K562 (cell line): ENCODE measurements at regions not wholly inside any gene's neighbourhood (a gene's known extent, or its start where the extent isn't known, plus 50 kb on each side); places are given as distances from the start of the nearest gene placed in this dataset.

Experiments used
- ATAC-seq: fragments of 200-7000 bp; cut with Tn5 transposase; 3 replicates; pipeline ENCODE4 v1.9.1; 2020; ENCODE audit warnings: moderate library complexity
- BruUV-seq: library from RNA; stranded (reverse); fragments of 400-500 nt; replicated peaks from 2 replicates; lab custom pipeline; 2021; lab: Mats Ljungman, UMichigan
- CTCF ChIA-PET: fragments of 300-600 bp; formaldehyde crosslinking; extraction: SDS; loops from one replicate; lab custom pipeline; 2021; ENCODE audit warnings: low intra/inter-chr PET ratio; lab: Yijun Ruan, JAX
- POLR2A ChIA-PET: fragments of 300-600, 350-650 bp; sonication (Branson Sonifier 250); formaldehyde crosslinking; extraction: SDS; loops from one replicate; lab custom pipeline; 2021; ENCODE audit warnings: antibody characterized with exemption, inconsistent platforms; lab: Yijun Ruan, JAX
- DNase-seq, 4 experiments: peaks; one replicate each; pipeline versions ENCODE4 v3.0.0 to v3.0.0-alpha.2; 2011 to 2018; ENCODE audit warnings: low spot score in 3 of 4, mixed read lengths in 3 of 4; ENCODE audit errors: extremely low read depth in 1 of 4
- FAIRE-seq: peaks from 2 replicates; lab custom pipeline; 2011; peaks lifted over from hg19 to GRCh38; lab: Jason Lieb, UNC
- H2AFZ ChIP-seq: 2 replicates; pipeline ENCODE4 v1.6.0; 2011; ENCODE audit warnings: low read depth, low read length, control low read depth, inconsistent platforms
- H3K27ac ChIP-seq: fragments of 200-600 bp; 3 replicates; pipeline ENCODE4 v1.8.0; 2011; ENCODE audit warnings: low read depth, mild to moderate bottlenecking, control low read depth, inconsistent platforms, low read length, moderate library complexity, mixed read lengths; ENCODE audit errors: extremely low read depth
- H3K27me3 ChIP-seq, 2 experiments: fragments of 300-600 bp in 1 of 2; 2 replicates in 1 of 2; 3 replicates in 1 of 2; pipeline versions ENCODE4 v1.6.0 to v1.8.0; 2011; ENCODE audit warnings: inconsistent platforms in 2 of 2, low read length in 2 of 2, mild to moderate bottlenecking in 1 of 2, mixed read lengths in 1 of 2, moderate library complexity in 1 of 2; ENCODE audit not compliant: control insufficient read depth in 2 of 2, insufficient read depth in 2 of 2
- H3K36me3 ChIP-seq: fragments of 300-600 bp; 3 replicates; pipeline ENCODE4 v1.8.0; 2011; ENCODE audit warnings: mild to moderate bottlenecking, low read length, inconsistent platforms; ENCODE audit not compliant: control insufficient read depth, insufficient read depth
- H3K4me1 ChIP-seq, 2 experiments: fragments of 200-600 bp in 1 of 2; replicated peaks in 1 of 2; 2 replicates in 1 of 2; 3 replicates in 1 of 2; pipeline versions ENCODE4 v1.5.1 to v1.8.0; 2011; ENCODE audit warnings: inconsistent platforms in 2 of 2, low read length in 2 of 2, mild to moderate bottlenecking in 1 of 2, mixed read lengths in 1 of 2, moderate library complexity in 1 of 2; ENCODE audit not compliant: control insufficient read depth in 2 of 2, insufficient read depth in 2 of 2
- H3K4me2 ChIP-seq: 2 replicates; pipeline ENCODE4 v1.6.1; 2011; ENCODE audit warnings: low read length, control low read depth, inconsistent platforms, mixed read lengths; ENCODE audit not compliant: insufficient read depth
- H3K4me3 ChIP-seq: fragments of 200-600 bp; sonication (generic), shearing (Covaris generic); 2 replicates; pipeline ENCODE4 v1.5.1; 2016; ENCODE audit warnings: control low read depth, inconsistent platforms
- H3K79me2 ChIP-seq: fragments of 200-600 bp; 3 replicates; pipeline ENCODE4 v1.8.0; 2011; ENCODE audit warnings: low read length, inconsistent platforms; ENCODE audit not compliant: control insufficient read depth, insufficient read depth
- H3K9ac ChIP-seq, 2 experiments: 2 replicates each; pipeline versions ENCODE4 v1.6.0 to v1.6.1; 2011; ENCODE audit warnings: low read depth in 2 of 2, low read length in 2 of 2, control low read depth in 1 of 2, inconsistent platforms in 1 of 2, mild to moderate bottlenecking in 1 of 2, mixed read lengths in 1 of 2; ENCODE audit not compliant: insufficient read depth in 1 of 2
- H3K9me1 ChIP-seq: one replicate; pipeline ENCODE4 v1.6.0; 2011; ENCODE audit warnings: inconsistent platforms, mild to moderate bottlenecking, low read length, moderate library complexity; ENCODE audit not compliant: control insufficient read depth, insufficient read depth
- H3K9me3 ChIP-seq: replicated peaks from 2 replicates; pipeline ENCODE4 v1.5.1; 2011; ENCODE audit warnings: low read depth, low read length, inconsistent platforms; ENCODE audit not compliant: control insufficient read depth, insufficient read depth
- H4K20me1 ChIP-seq: replicated peaks from 2 replicates; pipeline ENCODE4 v1.6.1; 2011; ENCODE audit warnings: low read length, inconsistent platforms, mixed read lengths; ENCODE audit not compliant: control insufficient read depth, insufficient read depth
- KLF1 ChIP-seq: fragments of 450-650 bp; IDR thresholded peaks from 2 replicates; pipeline ENCODE4 v1.6.1; 2016; ENCODE audit warnings: missing genetic modification characterization, missing compliant biosample characterization
- SAFB2 ChIP-seq: fragments of 200-400 bp; formaldehyde crosslinking; IDR thresholded peaks from 2 replicates; pipeline ENCODE4 v1.6.1; 2018; ENCODE audit warnings: borderline replicate concordance, low read length, low read depth, moderate library complexity; ENCODE audit not compliant: severe bottlenecking
- SRSF1 ChIP-seq: fragments of 200-400 bp; formaldehyde crosslinking; IDR thresholded peaks from 2 replicates; pipeline ENCODE4 v1.6.1; 2017; ENCODE audit warnings: mild to moderate bottlenecking, low read depth, low read length, moderate library complexity
- ZNF12 ChIP-seq: sonication (generic); formaldehyde crosslinking; IDR thresholded peaks from 2 replicates; pipeline ENCODE4 v1.4.0; 2020; ENCODE audit warnings: mild to moderate bottlenecking, missing genetic modification reagents
- ZNF830 ChIP-seq: fragments of 250-450 bp; sonication (Bioruptor Pico); IDR thresholded peaks from 2 replicates; pipeline ENCODE4 v1.5.0; 2021; ENCODE audit warnings: mild to moderate bottlenecking
- WGBS: fragments of 100-300 bp; shearing (Covaris generic); methylation state at CpG from one replicate; pipeline ENCODE4 v1.1.6; 2016; ENCODE audit warnings: low coverage, mixed read lengths; ENCODE audit not compliant: insufficient coverage; ENCODE audit errors: missing lambda C conversion rate; 5-methylcytosine and 5-hydroxymethylcytosine counted together
- in situ Hi-C: fragments of 300-500 bp; cut with MboI; formaldehyde crosslinking; loops from 4 replicates; pipeline ENCODE4 v1.15.0; 2018; ENCODE audit warnings: inconsistent platforms, mixed read lengths
- intact Hi-C: fragments of 100-400 bp; cut with micrococcal nuclease; formaldehyde crosslinking; loops from 2 replicates; pipeline ENCODE4 v1.14.2; 2022
- TF ChIP-seq, protein P1 (sequence below): fragments of 450-650 bp; IDR thresholded peaks from 2 replicates; pipeline ENCODE4 v1.6.1; 2016; ENCODE audit warnings: low read depth, mild to moderate bottlenecking, moderate library complexity
- TF ChIP-seq, protein P2 (sequence below): fragments of 250-450 bp; sonication (Bioruptor Pico); IDR thresholded peaks from 2 replicates; pipeline ENCODE4 v1.5.0; 2020; ENCODE audit warnings: mild to moderate bottlenecking

DNA sequence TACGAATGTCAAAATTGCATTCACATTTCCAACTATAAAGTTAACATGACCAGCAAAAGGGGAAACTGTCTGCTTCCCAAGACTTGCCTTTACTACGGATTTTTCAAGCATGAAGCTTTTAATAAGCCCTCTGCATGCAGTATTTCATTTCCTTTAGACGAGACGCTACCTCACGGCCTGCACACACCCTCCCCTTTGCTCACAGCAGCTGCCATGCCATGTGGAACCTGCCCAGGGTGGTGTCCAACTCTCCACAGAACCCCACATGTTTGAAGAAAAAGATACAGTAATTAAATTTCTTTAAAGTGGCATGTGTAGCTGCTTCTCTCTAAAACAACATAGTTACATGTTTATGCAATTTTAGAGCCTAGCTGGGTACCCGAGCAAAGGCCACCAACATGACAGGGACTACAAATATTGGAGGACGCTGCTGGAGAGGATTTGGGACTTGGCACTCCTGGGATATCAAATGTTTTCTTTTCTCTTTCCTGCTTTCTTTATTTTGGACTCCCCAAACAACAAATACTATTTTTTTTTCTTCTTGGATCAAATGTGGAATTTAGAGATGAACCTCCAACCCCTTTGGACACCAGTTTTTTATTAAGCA is 256.9 kb upstream of the PCSK5 start:
- CTCF ChIA-PET = no interaction called here

More for the DNA sequence above, 256.9 kb upstream of the PCSK5 start:
- in situ Hi-C loops (no loop called here), intact Hi-C loops (no loop called here)
- H4K20me1 ChIP-seq = no peaks in the 10 kb centered on the region
- TF ChIP-seq, protein P1, sequence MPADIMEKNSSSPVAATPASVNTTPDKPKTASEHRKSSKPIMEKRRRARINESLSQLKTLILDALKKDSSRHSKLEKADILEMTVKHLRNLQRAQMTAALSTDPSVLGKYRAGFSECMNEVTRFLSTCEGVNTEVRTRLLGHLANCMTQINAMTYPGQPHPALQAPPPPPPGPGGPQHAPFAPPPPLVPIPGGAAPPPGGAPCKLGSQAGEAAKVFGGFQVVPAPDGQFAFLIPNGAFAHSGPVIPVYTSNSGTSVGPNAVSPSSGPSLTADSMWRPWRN = no peak
- TF ChIP-seq ZNF830 (CRISPR knock-in tag) (no peak), KLF1 (tag) (no peak), ZNF12 (CRISPR knock-in tag) (no peak), SAFB2 (no peak), SRSF1 (no peak)
- TF ChIP-seq, protein P2, sequence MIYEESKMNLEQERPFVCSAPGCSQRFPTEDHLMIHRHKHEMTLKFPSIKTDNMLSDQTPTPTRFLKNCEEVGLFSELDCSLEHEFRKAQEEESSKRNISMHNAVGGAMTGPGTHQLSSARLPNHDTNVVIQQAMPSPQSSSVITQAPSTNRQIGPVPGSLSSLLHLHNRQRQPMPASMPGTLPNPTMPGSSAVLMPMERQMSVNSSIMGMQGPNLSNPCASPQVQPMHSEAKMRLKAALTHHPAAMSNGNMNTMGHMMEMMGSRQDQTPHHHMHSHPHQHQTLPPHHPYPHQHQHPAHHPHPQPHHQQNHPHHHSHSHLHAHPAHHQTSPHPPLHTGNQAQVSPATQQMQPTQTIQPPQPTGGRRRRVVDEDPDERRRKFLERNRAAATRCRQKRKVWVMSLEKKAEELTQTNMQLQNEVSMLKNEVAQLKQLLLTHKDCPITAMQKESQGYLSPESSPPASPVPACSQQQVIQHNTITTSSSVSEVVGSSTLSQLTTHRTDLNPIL (CRISPR knock-in tag) = no peak
- no peak for DNase-seq
- no peaks in the 10 kb centered on the region for H3K4me1 ChIP-seq
- H3K4me3 ChIP-seq = no peak overlapping the region
- no peak for ATAC-seq
- H3K9me3 ChIP-seq = no peaks in the 10 kb centered on the region
- POLR2A ChIA-PET = no interaction called here
- FAIRE-seq = no peak
- H3K9me1 ChIP-seq = no peaks in the 10 kb centered on the region
- H3K36me3 ChIP-seq = no peaks in the 10 kb centered on the region
- WGBS = 2% methylated on average over 7 of the region's 7 CpGs
- no peaks in the 10 kb centered on the region for H3K27me3 ChIP-seq
- H3K27ac ChIP-seq = no peak overlapping the region
- no peak overlapping the region for H2AFZ ChIP-seq
- no peak overlapping the region for H3K4me2 ChIP-seq
- no peaks in the 10 kb centered on the region for H3K79me2 ChIP-seq
- H3K9ac ChIP-seq = no peak overlapping the region
- BruUV-seq = no TSS peak
